ENCODE measurements at regions not wholly inside any gene's neighbourhood (a gene's known extent, or its start where the extent isn't known, plus 50 kb on each side); places are given as distances from the start of the nearest gene placed in this dataset.

- no peak for DNase-seq (ENCODE audit: extremely low read depth, insufficient read length)
- no peak for TF ChIP-seq CTCF (IDR thresholded peaks at IDR 0.05; ENCODE audit: insufficient read depth, low read length, poor library complexity, severe bottlenecking)
These were observed 194.2 kb upstream of the B3GAT1 start for GRCh38 chr11:134606251-134606650.

GRCh38 chr11:134604886-134605285, 192.8 kb upstream of the B3GAT1 start:
- DNase-seq (ENCODE audit: extremely low read depth, insufficient read length), result no peak
- no peaks in the 10 kb centered on the region; the same call in none of the 2 replicates for H3K27me3 ChIP-seq (replicated peaks; ENCODE audit: control insufficient read depth, insufficient read depth, low read length)
- no peak overlapping the region for H3K4me3 ChIP-seq (replicated peaks; ENCODE audit: low read depth, low read length)
- H3K36me3 ChIP-seq (ENCODE audit: control insufficient read depth, insufficient read depth, low read length), result no peaks in the 10 kb centered on the region
- no peak for TF ChIP-seq CTCF (IDR thresholded peaks at IDR 0.05; ENCODE audit: insufficient read depth, low read length, poor library complexity, severe bottlenecking)

More at GRCh38 chr11:134606251-134606650, 194.2 kb upstream of the B3GAT1 start:
- H3K4me3 ChIP-seq (replicated peaks; ENCODE audit: low read depth, low read length), result no peak overlapping the region
- H3K36me3 ChIP-seq (ENCODE audit: control insufficient read depth, insufficient read depth, low read length), result no peaks in the 10 kb centered on the region
- H3K27me3 ChIP-seq (replicated peaks; ENCODE audit: control insufficient read depth, insufficient read depth, low read length), result no peaks in the 10 kb centered on the region; the same call in none of the 2 replicates

GRCh38 chr11:134599299-134599771, 187.3 kb upstream of the B3GAT1 start:
- Histone ChIP-seq H3K27me3 (replicated peaks; ENCODE audit: control insufficient read depth, insufficient read depth, low read length) (no peaks in the 10 kb centered on the region), H3K36me3 (ENCODE audit: control insufficient read depth, insufficient read depth, low read length) (no peaks in the 10 kb centered on the region), H3K4me3 (replicated peaks; ENCODE audit: low read depth, low read length) (no peak overlapping the region)
- no peak for DNase-seq (ENCODE audit: extremely low read depth, insufficient read length)
- no peak for TF ChIP-seq CTCF (IDR thresholded peaks at IDR 0.05; ENCODE audit: insufficient read depth, low read length, poor library complexity, severe bottlenecking)

GRCh38 chr11:134598368-134598767, 186.3 kb upstream of the B3GAT1 start:
- H3K36me3 ChIP-seq (ENCODE audit: control insufficient read depth, insufficient read depth, low read length), result no peaks in the 10 kb centered on the region
- H3K27me3 ChIP-seq (replicated peaks; ENCODE audit: control insufficient read depth, insufficient read depth, low read length), result no peaks in the 10 kb centered on the region
- TF ChIP-seq CTCF (IDR thresholded peaks at IDR 0.05; ENCODE audit: insufficient read depth, low read length, poor library complexity, severe bottlenecking), result no peak
- no peak for DNase-seq (ENCODE audit: extremely low read depth, insufficient read length)
- H3K4me3 ChIP-seq (replicated peaks; ENCODE audit: low read depth, low read length), result no peak overlapping the region

GRCh38 chr11:134597452-134597851, 185.4 kb upstream of the B3GAT1 start:
- Histone ChIP-seq H3K27me3 (replicated peaks; ENCODE audit: control insufficient read depth, insufficient read depth, low read length) (no peaks in the 10 kb centered on the region), H3K4me3 (replicated peaks; ENCODE audit: low read depth, low read length) (no peak overlapping the region), H3K36me3 (ENCODE audit: control insufficient read depth, insufficient read depth, low read length) (no peaks in the 10 kb centered on the region)
- DNase-seq (ENCODE audit: extremely low read depth, insufficient read length), result no peak
- no peak for TF ChIP-seq CTCF (IDR thresholded peaks at IDR 0.05; ENCODE audit: insufficient read depth, low read length, poor library complexity, severe bottlenecking)

- Histone ChIP-seq H3K4me3 (replicated peaks; ENCODE audit: low read depth, low read length) (no peak overlapping the region), H3K36me3 (ENCODE audit: control insufficient read depth, insufficient read depth, low read length) (no peaks in the 10 kb centered on the region), H3K27me3 (replicated peaks; ENCODE audit: control insufficient read depth, insufficient read depth, low read length) (no peaks in the 10 kb centered on the region)
- no peak for DNase-seq (ENCODE audit: extremely low read depth, insufficient read length)
- no peak for TF ChIP-seq CTCF (IDR thresholded peaks at IDR 0.05; ENCODE audit: insufficient read depth, low read length, poor library complexity, severe bottlenecking)
These were observed 184.4 kb upstream of the B3GAT1 start for GRCh38 chr11:134596404-134596803.
